Endometrium (tissue), 2 donors: ENCODE measurements at regions not wholly inside any gene's neighbourhood (a gene's known extent, or its start where the extent isn't known, plus 50 kb on each side); places are given as distances from the start of the nearest gene placed in this dataset.

Experiments
- FAIRE-seq: peaks from 2 replicates; lab custom pipeline; 2012; peaks lifted over from hg19 to GRCh38; lab: Jason Lieb, UNC
- donor health status: control.
- donor health status: control.

- no peak for FAIRE-seq
Measured at GRCh38 chr3:124281453-124282316, 289.8 kb upstream of the ROPN1 start.

GRCh38 chr3:124282751-124283651 is 291.1 kb upstream of the ROPN1 start:
- no peak for FAIRE-seq

- no peak for FAIRE-seq
Measured at GRCh38 chr3:124283652-124284023, 291.7 kb upstream of the ROPN1 start.

- FAIRE-seq, result no peak
Measured at GRCh38 chr3:124288996-124289395, 297.1 kb upstream of the ROPN1 start.

- FAIRE-seq, result no peak
Measured at GRCh38 chr3:124291008-124291407, 299.1 kb upstream of the ROPN1 start.

GRCh38 chr3:124292329-124292728 is 300.4 kb upstream of the ROPN1 start:
- no peak for FAIRE-seq

- no peak for FAIRE-seq
Measured at GRCh38 chr3:124293584-124293983, 301.7 kb upstream of the ROPN1 start.

- FAIRE-seq, result no peak
Measured at GRCh38 chr3:124295362-124295761, 303.4 kb upstream of the ROPN1 start.

GRCh38 chr3:124296406-124296805 is 304.5 kb upstream of the ROPN1 start:
- no peak for FAIRE-seq

- no peak for FAIRE-seq
Measured at GRCh38 chr3:124297062-124297980, 305.4 kb upstream of the ROPN1 start.

- no peak for FAIRE-seq
Measured at GRCh38 chr3:124298301-124298700, 306.4 kb upstream of the ROPN1 start.

GRCh38 chr3:124298951-124299350 is 307.0 kb upstream of the ROPN1 start:
- no peak for FAIRE-seq

- FAIRE-seq, result no peak
Measured at GRCh38 chr3:124299831-124300230, 307.9 kb upstream of the ROPN1 start.

- FAIRE-seq, result no peak
Measured at GRCh38 chr3:124300416-124300815, 308.5 kb upstream of the ROPN1 start.

GRCh38 chr3:124303305-124303910 is 311.5 kb upstream of the ROPN1 start:
- no peak for FAIRE-seq

GRCh38 chr3:124306665-124307064 is 314.7 kb upstream of the ROPN1 start:
- FAIRE-seq, result no peak

GRCh38 chr3:124313621-124314020 is 321.7 kb upstream of the ROPN1 start:
- no peak for FAIRE-seq

GRCh38 chr3:124315215-124316033 is 323.5 kb upstream of the ROPN1 start:
- FAIRE-seq, result no peak

GRCh38 chr3:124316034-124316287 is 324.0 kb upstream of the ROPN1 start:
- no peak for FAIRE-seq

GRCh38 chr3:124318014-124318413 is 326.1 kb upstream of the ROPN1 start:
- no peak for FAIRE-seq

GRCh38 chr3:124318656-124319055 is 326.7 kb upstream of the ROPN1 start:
- FAIRE-seq, result no peak
